ENCODE measurements at regions not wholly inside any gene's neighbourhood (a gene's known extent, or its start where the extent isn't known, plus 50 kb on each side); places are given as distances from the start of the nearest gene placed in this dataset.

- FAIRE-seq (no peak), DNase-seq (ENCODE audit: low read depth) (no peak)
- no peaks in the 10 kb centered on the region for H3K36me3 ChIP-seq (ENCODE audit: insufficient read depth, low read length)
- no peaks in the 10 kb centered on the region for H3K79me2 ChIP-seq (ENCODE audit: insufficient read depth, low read length)
- H3K9ac ChIP-seq (ENCODE audit: low read length): no peak overlapping the region
- Mint-ChIP-seq H3K27me3 (ENCODE audit: low read depth, unreplicated experiment) (no peaks in the 10 kb centered on the region), H3K9me3 (ENCODE audit: unreplicated experiment) (peaks cover 4% of the 10 kb centered on the region), H3K4me3 (ENCODE audit: unreplicated experiment) (no peak overlapping the region), H3K4me1 (ENCODE audit: low read depth, unreplicated experiment) (peaks cover 7% of the 10 kb centered on the region), H3K27ac (ENCODE audit: unreplicated experiment) (no peak overlapping the region), H3K36me3 (ENCODE audit: low read depth, unreplicated experiment) (no peaks in the 10 kb centered on the region)
- no peak overlapping the region for H3K4me2 ChIP-seq (ENCODE audit: low read length)
- H3K27ac ChIP-seq (ENCODE audit: low read depth, low read length): no peak overlapping the region
- H4K20me1 ChIP-seq (ENCODE audit: insufficient read depth, low read length): no peaks in the 10 kb centered on the region
- no peak overlapping the region for H3K4me3 ChIP-seq (ENCODE audit: insufficient read depth, low read depth, low read length)
- no peaks in the 10 kb centered on the region for H3K4me1 ChIP-seq (ENCODE audit: insufficient read depth, low read length)
- TF ChIP-seq EZH2 (IDR thresholded peaks at IDR 0.05; ENCODE audit: insufficient read depth, low read length): no peak
- TF ChIP-seq, protein P1, sequence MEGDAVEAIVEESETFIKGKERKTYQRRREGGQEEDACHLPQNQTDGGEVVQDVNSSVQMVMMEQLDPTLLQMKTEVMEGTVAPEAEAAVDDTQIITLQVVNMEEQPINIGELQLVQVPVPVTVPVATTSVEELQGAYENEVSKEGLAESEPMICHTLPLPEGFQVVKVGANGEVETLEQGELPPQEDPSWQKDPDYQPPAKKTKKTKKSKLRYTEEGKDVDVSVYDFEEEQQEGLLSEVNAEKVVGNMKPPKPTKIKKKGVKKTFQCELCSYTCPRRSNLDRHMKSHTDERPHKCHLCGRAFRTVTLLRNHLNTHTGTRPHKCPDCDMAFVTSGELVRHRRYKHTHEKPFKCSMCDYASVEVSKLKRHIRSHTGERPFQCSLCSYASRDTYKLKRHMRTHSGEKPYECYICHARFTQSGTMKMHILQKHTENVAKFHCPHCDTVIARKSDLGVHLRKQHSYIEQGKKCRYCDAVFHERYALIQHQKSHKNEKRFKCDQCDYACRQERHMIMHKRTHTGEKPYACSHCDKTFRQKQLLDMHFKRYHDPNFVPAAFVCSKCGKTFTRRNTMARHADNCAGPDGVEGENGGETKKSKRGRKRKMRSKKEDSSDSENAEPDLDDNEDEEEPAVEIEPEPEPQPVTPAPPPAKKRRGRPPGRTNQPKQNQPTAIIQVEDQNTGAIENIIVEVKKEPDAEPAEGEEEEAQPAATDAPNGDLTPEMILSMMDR (IDR thresholded peaks at IDR 0.05; ENCODE audit: insufficient read depth, low read depth, low read length): no peak
- H3K9me3 ChIP-seq (ENCODE audit: insufficient read depth, low read depth, low read length): no peaks in the 10 kb centered on the region
- no peaks in the 10 kb centered on the region for H3K27me3 ChIP-seq (ENCODE audit: insufficient read depth, low read length)
- no peak overlapping the region for H2AFZ ChIP-seq (ENCODE audit: low read depth, low read length)
Observed at GRCh38 chr7:34245246-34245645, 339.9 kb downstream of the BMPER start.

DNA sequence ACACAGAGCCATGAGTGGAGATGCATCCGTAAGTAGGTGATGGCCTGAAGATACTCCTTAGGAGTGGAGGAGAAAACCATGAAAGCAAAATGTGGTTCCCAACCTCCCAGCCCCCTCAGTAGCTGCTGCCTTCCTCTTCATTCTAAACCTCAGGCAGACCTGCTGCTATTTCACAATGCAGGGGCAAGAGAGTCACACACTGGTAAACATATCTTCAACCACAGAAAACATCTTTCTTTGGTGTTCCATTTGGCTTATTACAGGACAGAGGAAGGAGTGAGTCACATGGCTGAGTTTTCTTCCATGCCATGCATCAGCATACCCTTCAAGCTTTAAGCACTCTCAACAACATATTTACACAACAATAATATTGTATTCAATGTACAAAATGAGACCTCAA, 342.1 kb downstream of the BMPER start:
- no peak overlapping the region for H3K27ac ChIP-seq (ENCODE audit: low read depth, low read length)
- H3K4me1 ChIP-seq (ENCODE audit: insufficient read depth, low read length): no peaks in the 10 kb centered on the region
- no peaks in the 10 kb centered on the region for H4K20me1 ChIP-seq (ENCODE audit: insufficient read depth, low read length)
- FAIRE-seq (no peak), DNase-seq (ENCODE audit: low read depth) (peak; percentile 10)
- no peaks in the 10 kb centered on the region for H3K36me3 ChIP-seq (ENCODE audit: insufficient read depth, low read length)
- H3K27me3 Mint-ChIP-seq (ENCODE audit: low read depth, unreplicated experiment): no peaks in the 10 kb centered on the region
- no peaks in the 10 kb centered on the region for H3K27me3 ChIP-seq (ENCODE audit: insufficient read depth, low read length)
- peaks cover 7% of the 10 kb centered on the region for H3K4me1 Mint-ChIP-seq (ENCODE audit: low read depth, unreplicated experiment)
- no peaks in the 10 kb centered on the region for H3K79me2 ChIP-seq (ENCODE audit: insufficient read depth, low read length)
- no peaks in the 10 kb centered on the region for H3K9me3 ChIP-seq (ENCODE audit: insufficient read depth, low read depth, low read length)
- H3K27ac Mint-ChIP-seq (ENCODE audit: unreplicated experiment): no peak overlapping the region
- no peak overlapping the region for H3K4me3 Mint-ChIP-seq (ENCODE audit: unreplicated experiment)
- H3K4me3 ChIP-seq (ENCODE audit: insufficient read depth, low read depth, low read length): no peak overlapping the region
- no peak overlapping the region for H3K4me2 ChIP-seq (ENCODE audit: low read length)
- no peak overlapping the region for H3K9ac ChIP-seq (ENCODE audit: low read length)
- no peak for TF ChIP-seq EZH2 (IDR thresholded peaks at IDR 0.05; ENCODE audit: insufficient read depth, low read length)
- TF ChIP-seq, protein P1 (IDR thresholded peaks at IDR 0.05; ENCODE audit: insufficient read depth, low read depth, low read length): no peak
- no peaks in the 10 kb centered on the region for H3K36me3 Mint-ChIP-seq (ENCODE audit: low read depth, unreplicated experiment)
- H2AFZ ChIP-seq (ENCODE audit: low read depth, low read length): no peak overlapping the region
- H3K9me3 Mint-ChIP-seq (ENCODE audit: unreplicated experiment): peaks cover 4% of the 10 kb centered on the region

DNA sequence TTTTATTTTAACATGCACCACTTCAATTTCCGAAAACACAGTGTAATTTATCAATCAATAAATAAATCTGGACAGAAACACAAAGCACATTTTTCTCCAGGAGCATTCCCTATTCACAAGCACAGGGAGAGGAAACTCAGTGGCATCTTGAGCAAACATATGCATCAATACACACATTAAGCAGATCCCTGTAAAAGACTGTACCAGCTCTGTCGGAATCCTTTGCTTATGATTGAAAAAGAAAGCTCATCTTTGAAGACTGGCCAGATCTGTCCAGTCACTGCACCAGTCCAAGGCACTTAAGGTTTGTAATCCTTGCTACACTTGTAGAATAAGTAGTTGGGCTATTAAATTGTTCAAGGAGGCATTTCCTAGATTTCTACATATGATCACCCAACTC, 343.9 kb downstream of the BMPER start:
- no peak overlapping the region for H3K4me3 ChIP-seq (ENCODE audit: insufficient read depth, low read depth, low read length)
- no peak overlapping the region for H3K27ac Mint-ChIP-seq (ENCODE audit: unreplicated experiment)
- no peaks in the 10 kb centered on the region for H3K9me3 ChIP-seq (ENCODE audit: insufficient read depth, low read depth, low read length)
- no peak overlapping the region for H3K27ac ChIP-seq (ENCODE audit: low read depth, low read length)
- H3K36me3 ChIP-seq (ENCODE audit: insufficient read depth, low read length): no peaks in the 10 kb centered on the region
- H3K4me1 ChIP-seq (ENCODE audit: insufficient read depth, low read length): no peaks in the 10 kb centered on the region
- H3K79me2 ChIP-seq (ENCODE audit: insufficient read depth, low read length): no peaks in the 10 kb centered on the region
- no peak for DNase-seq (ENCODE audit: low read depth)
- H3K27me3 ChIP-seq (ENCODE audit: insufficient read depth, low read length): no peaks in the 10 kb centered on the region
- H3K4me1 Mint-ChIP-seq (ENCODE audit: low read depth, unreplicated experiment): peaks cover 7% of the 10 kb centered on the region
- no peaks in the 10 kb centered on the region for H3K27me3 Mint-ChIP-seq (ENCODE audit: low read depth, unreplicated experiment)
- H3K36me3 Mint-ChIP-seq (ENCODE audit: low read depth, unreplicated experiment): no peaks in the 10 kb centered on the region
- no peak overlapping the region for H3K9ac ChIP-seq (ENCODE audit: low read length)
- FAIRE-seq: no peak
- no peaks in the 10 kb centered on the region for H4K20me1 ChIP-seq (ENCODE audit: insufficient read depth, low read length)
- H3K4me2 ChIP-seq (ENCODE audit: low read length): no peak overlapping the region
- no peak overlapping the region for H3K4me3 Mint-ChIP-seq (ENCODE audit: unreplicated experiment)
- no peak overlapping the region for H2AFZ ChIP-seq (ENCODE audit: low read depth, low read length)
- TF ChIP-seq EZH2 (IDR thresholded peaks at IDR 0.05; ENCODE audit: insufficient read depth, low read length): no peak
- TF ChIP-seq, protein P1 (IDR thresholded peaks at IDR 0.05; ENCODE audit: insufficient read depth, low read depth, low read length): no peak
- H3K9me3 Mint-ChIP-seq (ENCODE audit: unreplicated experiment): peaks cover 2% of the 10 kb centered on the region
